Neuron (in vitro differentiated cells): ENCODE measurements at regions not wholly inside any gene's neighbourhood (a gene's known extent, or its start where the extent isn't known, plus 50 kb on each side); places are given as distances from the start of the nearest gene placed in this dataset.

Experiments used
- H2AFZ ChIP-seq: one replicate; pipeline ENCODE4 v1.6.1; 2013; ENCODE audit warnings: low read depth, mild to moderate bottlenecking, inconsistent platforms, low read length, moderate library complexity
- H3K27me3 ChIP-seq: one replicate; pipeline ENCODE4 v1.6.1; 2013; ENCODE audit warnings: low read length; ENCODE audit not compliant: insufficient read depth
- H3K36me3 ChIP-seq: one replicate; pipeline ENCODE4 v1.6.1; 2013; ENCODE audit warnings: low read length; ENCODE audit not compliant: insufficient read depth
- H3K4me1 ChIP-seq: one replicate; pipeline ENCODE4 v1.6.1; 2013; ENCODE audit warnings: low read length; ENCODE audit not compliant: insufficient read depth
- H3K4me3 ChIP-seq: 2 replicates; pipeline ENCODE4 v1.5.1; 2013; ENCODE audit warnings: mild to moderate bottlenecking, low read length, moderate library complexity
- H3K9me3 ChIP-seq: one replicate; pipeline ENCODE4 v1.6.1; 2013; ENCODE audit warnings: low read length

DNA sequence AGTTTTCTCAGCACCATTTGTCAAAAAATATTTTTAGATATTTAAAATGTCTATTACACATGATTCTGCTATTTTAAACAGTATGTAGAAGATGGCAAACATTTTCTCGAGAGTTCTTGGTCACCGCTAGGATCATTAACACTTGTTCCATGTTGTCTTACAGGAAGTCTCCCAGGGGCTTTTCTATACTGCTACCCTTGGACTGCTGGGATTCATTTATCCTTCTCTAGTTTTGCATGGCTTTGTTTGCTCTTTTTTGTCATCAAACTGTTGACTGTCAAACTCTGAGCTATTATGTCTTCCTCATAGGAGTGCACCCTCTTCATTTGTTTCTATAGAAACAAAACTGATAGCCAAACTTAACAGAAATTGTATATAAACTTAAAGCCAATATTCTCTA lies 184.9 kb downstream of the CDCA7 start:
- no peaks in the 10 kb centered on the region for H3K36me3 ChIP-seq
- H2AFZ ChIP-seq, result no peak overlapping the region
- no peaks in the 10 kb centered on the region for H3K4me1 ChIP-seq
- H3K9me3 ChIP-seq, result peaks cover 3% of the 10 kb centered on the region
- H3K4me3 ChIP-seq, result no peak overlapping the region
- no peaks in the 10 kb centered on the region for H3K27me3 ChIP-seq

GRCh38 chr2:173544641-173545363 lies 190.1 kb downstream of the CDCA7 start:
- Histone ChIP-seq H2AFZ (no peak overlapping the region), H3K36me3 (no peaks in the 10 kb centered on the region)

DNA sequence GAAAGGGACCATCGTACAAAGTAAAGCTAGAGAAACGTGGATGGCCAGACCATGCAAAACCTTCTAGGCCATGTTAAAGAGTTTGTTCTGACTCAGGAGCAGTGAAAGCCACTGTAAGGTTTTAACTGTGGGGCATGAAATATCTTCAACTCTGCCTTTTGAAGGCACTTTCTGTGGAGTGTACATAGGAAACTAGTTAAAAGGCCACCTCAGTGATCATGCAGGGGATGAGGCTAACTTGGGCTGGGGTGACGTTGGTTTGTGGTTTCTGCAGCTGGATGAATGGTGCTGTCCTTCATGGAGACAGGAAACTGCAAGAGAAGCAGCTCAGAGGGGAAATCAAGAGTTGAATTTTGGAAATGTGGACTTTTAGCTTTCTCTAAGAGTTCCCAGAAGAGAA lies 190.7 kb downstream of the CDCA7 start:
- Histone ChIP-seq H3K4me1 (no peaks in the 10 kb centered on the region), H3K27me3 (no peaks in the 10 kb centered on the region), H2AFZ (no peak overlapping the region), H3K4me3 (no peak overlapping the region), H3K9me3 (no peaks in the 10 kb centered on the region), H3K36me3 (no peaks in the 10 kb centered on the region)

More at GRCh38 chr2:173544641-173545363, 190.1 kb downstream of the CDCA7 start:
- Histone ChIP-seq H3K27me3 (no peaks in the 10 kb centered on the region), H3K4me1 (no peaks in the 10 kb centered on the region), H3K4me3 (no peak overlapping the region), H3K9me3 (no peaks in the 10 kb centered on the region)

DNA sequence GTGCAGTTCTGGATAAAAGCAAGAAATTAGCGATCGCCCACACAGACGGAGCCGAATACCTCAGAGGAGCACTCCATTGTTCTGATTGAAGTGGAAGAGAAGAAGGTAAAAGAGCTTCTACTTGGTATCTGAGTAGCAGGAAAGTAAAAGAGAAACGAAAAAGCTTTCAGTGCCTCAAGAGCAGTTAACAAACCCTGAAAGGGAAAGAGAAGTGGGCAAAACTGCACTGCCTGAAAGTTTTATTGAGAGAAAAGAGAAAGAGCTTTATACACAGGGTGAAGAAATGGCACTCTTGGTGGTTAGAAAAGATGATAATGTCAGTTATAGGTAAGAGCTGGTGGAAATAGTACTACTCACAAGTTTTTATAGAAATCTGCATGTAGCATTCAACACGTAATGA lies 192.8 kb downstream of the CDCA7 start:
- Histone ChIP-seq H3K9me3 (no peaks in the 10 kb centered on the region), H3K36me3 (no peaks in the 10 kb centered on the region), H3K4me1 (no peaks in the 10 kb centered on the region), H3K27me3 (no peaks in the 10 kb centered on the region), H2AFZ (no peak overlapping the region), H3K4me3 (no peak overlapping the region)

- H3K27me3 ChIP-seq, result no peaks in the 10 kb centered on the region
- peaks cover 4% of the 10 kb centered on the region for H3K4me1 ChIP-seq
- no peaks in the 10 kb centered on the region for H3K9me3 ChIP-seq
- H2AFZ ChIP-seq, result no peak overlapping the region
- no peak overlapping the region for H3K4me3 ChIP-seq
- H3K36me3 ChIP-seq, result no peaks in the 10 kb centered on the region
Observed at GRCh38 chr2:173550143-173550542, 195.5 kb downstream of the CDCA7 start.

DNA sequence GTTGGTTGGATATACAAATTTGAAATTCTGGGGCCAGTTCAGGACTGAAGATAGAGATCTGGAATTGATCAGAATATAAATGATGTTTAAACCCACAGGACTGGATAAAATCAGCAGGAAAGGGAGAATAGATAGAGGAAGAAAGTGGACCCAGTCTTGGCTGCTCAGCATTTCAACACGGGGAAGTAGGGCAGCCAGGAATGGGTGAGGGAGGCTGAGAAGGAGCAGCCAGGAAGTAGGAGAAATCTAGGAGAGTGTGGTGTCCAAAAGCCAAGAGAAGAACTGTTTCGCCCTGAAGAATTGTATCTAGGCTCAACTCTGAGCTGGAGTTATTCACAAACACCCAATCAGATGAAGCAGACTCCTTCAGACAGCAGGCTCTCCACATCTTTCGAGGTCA lies 197.9 kb downstream of the CDCA7 start:
- no peaks in the 10 kb centered on the region for H3K27me3 ChIP-seq
- H3K36me3 ChIP-seq, result no peaks in the 10 kb centered on the region
- no peak overlapping the region for H3K4me3 ChIP-seq
- peaks cover 21% of the 10 kb centered on the region for H3K4me1 ChIP-seq
- H2AFZ ChIP-seq, result no peak overlapping the region
- H3K9me3 ChIP-seq, result no peaks in the 10 kb centered on the region

DNA sequence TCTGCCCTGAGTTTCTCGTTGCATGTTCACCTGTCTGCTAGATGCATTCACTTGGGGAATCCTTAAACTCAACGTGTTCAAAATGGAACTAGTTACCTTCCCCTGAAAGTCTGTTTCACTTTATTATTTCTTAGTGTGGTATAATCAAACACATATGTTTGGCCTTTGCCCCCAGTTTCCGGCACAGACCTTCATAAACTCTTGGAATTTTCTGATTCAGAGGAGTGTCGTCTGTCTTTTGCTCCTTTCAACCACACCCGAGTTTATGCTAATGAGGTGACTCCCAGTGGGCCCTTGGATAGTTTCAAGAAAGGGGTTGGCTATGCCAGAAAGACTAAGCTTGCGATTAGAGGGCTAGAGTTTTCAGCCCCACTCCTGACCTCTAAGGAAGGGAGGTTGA lies 198.9 kb downstream of the CDCA7 start:
- Histone ChIP-seq H3K9me3 (no peaks in the 10 kb centered on the region), H3K27me3 (no peaks in the 10 kb centered on the region), H3K4me3 (no peak overlapping the region), H3K36me3 (no peaks in the 10 kb centered on the region), H2AFZ (no peak overlapping the region), H3K4me1 (peaks cover 21% of the 10 kb centered on the region)

GRCh38 chr2:173555833-173556232 lies 201.2 kb downstream of the CDCA7 start:
- Histone ChIP-seq H3K9me3 (no peaks in the 10 kb centered on the region), H2AFZ (no peak overlapping the region), H3K36me3 (no peaks in the 10 kb centered on the region), H3K4me1 (peaks cover 21% of the 10 kb centered on the region), H3K4me3 (no peak overlapping the region), H3K27me3 (no peaks in the 10 kb centered on the region)

GRCh38 chr2:173556816-173557215 lies 202.1 kb downstream of the CDCA7 start:
- Histone ChIP-seq H2AFZ (no peak overlapping the region), H3K4me1 (peaks cover 21% of the 10 kb centered on the region), H3K27me3 (no peaks in the 10 kb centered on the region), H3K4me3 (no peak overlapping the region), H3K9me3 (no peaks in the 10 kb centered on the region), H3K36me3 (no peaks in the 10 kb centered on the region)

DNA sequence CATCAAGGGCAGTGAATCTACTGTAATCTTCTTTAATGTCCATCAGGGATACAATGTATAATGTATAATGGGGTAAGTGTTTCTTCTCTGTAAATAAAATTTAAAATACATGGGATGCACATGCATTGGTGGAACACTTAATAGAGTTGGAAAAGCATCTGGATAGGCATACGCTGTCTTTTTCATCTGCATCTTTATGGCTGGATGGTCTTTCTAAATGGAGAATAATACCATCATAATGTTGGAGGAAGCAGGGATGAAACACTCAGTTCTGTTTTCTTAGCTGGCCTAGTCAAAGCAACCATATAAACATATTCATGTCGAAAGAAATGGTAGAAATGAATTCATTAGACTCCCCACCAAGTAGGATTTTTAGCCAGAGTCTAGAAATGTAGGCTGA lies 202.8 kb downstream of the CDCA7 start:
- no peaks in the 10 kb centered on the region for H3K9me3 ChIP-seq
- no peaks in the 10 kb centered on the region for H3K27me3 ChIP-seq
- no peak overlapping the region for H3K4me3 ChIP-seq
- peaks cover 21% of the 10 kb centered on the region for H3K4me1 ChIP-seq
- H3K36me3 ChIP-seq, result no peaks in the 10 kb centered on the region
- H2AFZ ChIP-seq, result no peak overlapping the region

GRCh38 chr2:173567493-173567892 lies 212.8 kb downstream of the CDCA7 start:
- Histone ChIP-seq H3K36me3 (no peaks in the 10 kb centered on the region), H2AFZ (no peak overlapping the region)

GRCh38 chr2:173568054-173568453 lies 213.4 kb downstream of the CDCA7 start:
- Histone ChIP-seq H3K27me3 (no peaks in the 10 kb centered on the region), H3K36me3 (no peaks in the 10 kb centered on the region), H3K9me3 (no peaks in the 10 kb centered on the region), H3K4me1 (peaks cover 18% of the 10 kb centered on the region), H3K4me3 (no peak overlapping the region), H2AFZ (no peak overlapping the region)

More at GRCh38 chr2:173567493-173567892, 212.8 kb downstream of the CDCA7 start:
- peaks cover 18% of the 10 kb centered on the region for H3K4me1 ChIP-seq
- H3K4me3 ChIP-seq, result no peak overlapping the region
- no peaks in the 10 kb centered on the region for H3K27me3 ChIP-seq
- H3K9me3 ChIP-seq, result no peaks in the 10 kb centered on the region

- H3K27me3 ChIP-seq, result no peaks in the 10 kb centered on the region
- peak overlapping the region; percentile 59 for H2AFZ ChIP-seq
- H3K9me3 ChIP-seq, result peaks cover 2% of the 10 kb centered on the region
- no peak overlapping the region for H3K4me3 ChIP-seq
- no peaks in the 10 kb centered on the region for H3K36me3 ChIP-seq
- H3K4me1 ChIP-seq, result peaks cover 18% of the 10 kb centered on the region
Observed at GRCh38 chr2:173571021-173571821, 216.5 kb downstream of the CDCA7 start.
